GM12864 (cell line): ENCODE measurements at regions not wholly inside any gene's neighbourhood (a gene's known extent, or its start where the extent isn't known, plus 50 kb on each side); places are given as distances from the start of the nearest gene placed in this dataset.

Experiments used
- DNase-seq: peaks from one replicate; pipeline ENCODE4 v3.0.0-alpha.2; 2011; ENCODE audit warnings: low read depth
- H3K4me3 ChIP-seq: 2 replicates; pipeline ENCODE4 v1.5.1; 2011; ENCODE audit warnings: mild to moderate bottlenecking, low read depth, low read length, control low read depth
- CTCF ChIP-seq: IDR thresholded peaks from 2 replicates; pipeline ENCODE4 v1.5.1; 2011; ENCODE audit warnings: low read depth, mild to moderate bottlenecking, moderate library complexity, low read length, control low read depth, inconsistent platforms; ENCODE audit errors: missing control alignments

GRCh38 chr5:3221432-3221831, 374.2 kb upstream of the IRX1 start:
- no peak overlapping the region for H3K4me3 ChIP-seq
- no peak for TF ChIP-seq CTCF
- no peak for DNase-seq

GRCh38 chr5:3220638-3221288, 374.9 kb upstream of the IRX1 start:
- no peak for TF ChIP-seq CTCF
- no peak overlapping the region for H3K4me3 ChIP-seq
- no peak for DNase-seq

- DNase-seq = no peak
- H3K4me3 ChIP-seq = no peak overlapping the region
- no peak for TF ChIP-seq CTCF
These were observed 375.4 kb upstream of the IRX1 start for GRCh38 chr5:3220201-3220600.

- DNase-seq = no peak
- TF ChIP-seq CTCF = no peak
- H3K4me3 ChIP-seq = no peak overlapping the region
These were observed 376.5 kb upstream of the IRX1 start for GRCh38 chr5:3218916-3219650.

- DNase-seq = no peak
- TF ChIP-seq CTCF = no peak
- no peak overlapping the region for H3K4me3 ChIP-seq
These were observed 377.7 kb upstream of the IRX1 start for GRCh38 chr5:3217771-3218495.

GRCh38 chr5:3217114-3217513, 378.5 kb upstream of the IRX1 start:
- H3K4me3 ChIP-seq = no peak overlapping the region
- no peak for DNase-seq
- TF ChIP-seq CTCF = no peak
